Breast epithelium (tissue), 4 donors: ENCODE measurements at regions not wholly inside any gene's neighbourhood (a gene's known extent, or its start where the extent isn't known, plus 50 kb on each side); places are given as distances from the start of the nearest gene placed in this dataset.

Experiments
- DNase-seq, 2 donors: peaks; one replicate each; pipeline ENCODE4 v3.0.0-alpha.2; 2019; ENCODE audit warnings: low spot score in 2 of 2
- H3K27ac ChIP-seq, 2 donors: fragments of 200-600 bp; sonication (generic) in 1 of 2; one replicate each; pipeline ENCODE4 v1.5.1; 2016 to 2019; ENCODE audit warnings: mild to moderate bottlenecking in 1 of 2
- H3K27me3 ChIP-seq, 2 donors: fragments of 200-600 bp; sonication (generic) in 1 of 2; one replicate each; pipeline versions ENCODE4 v1.5.1 to v1.6.0; 2017 to 2019; ENCODE audit warnings: control low read depth in 1 of 2, mild to moderate bottlenecking in 1 of 2
- H3K36me3 ChIP-seq: fragments of 200-600 bp; one replicate; pipeline ENCODE4 v1.5.1; 2019
- H3K4me1 ChIP-seq, 2 donors: fragments of 200-600 bp; sonication (generic); one replicate each; pipeline ENCODE4 v1.5.1; 2016 to 2019; ENCODE audit warnings: control low read depth in 1 of 2
- H3K4me3 ChIP-seq, 3 donors: fragments of 200-600 bp; sonication (generic); 1 replicate in 2 of 3; 2 replicates in 1 of 3; pipeline ENCODE4 v1.5.1; 2016 to 2019; ENCODE audit warnings: mild to moderate bottlenecking in 3 of 3, moderate library complexity in 2 of 3
- H3K9me3 ChIP-seq, 2 donors: fragments of 200-600 bp; sonication (generic) in 1 of 2; one replicate each; pipeline ENCODE4 v1.5.1; 2016 to 2019; ENCODE audit warnings: control low read depth in 1 of 2
- POLR2A ChIP-seq: fragments of 450-650 bp; IDR thresholded peaks from one replicate; pipeline ENCODE4 v1.6.1; 2016; ENCODE audit warnings: antibody characterized with exemption, mild to moderate bottlenecking, moderate library complexity
- POLR2AphosphoS5 ChIP-seq, 3 donors: sonication (generic); formaldehyde crosslinking; IDR thresholded peaks; one replicate each; pipeline ENCODE4 v1.6.1; 2017; ENCODE audit warnings: antibody characterized with exemption in 3 of 3
- intact Hi-C: fragments of 100-400 bp; cut with DNase I; formaldehyde crosslinking; loops from one replicate; pipeline ENCODE4 v1.15.1; 2023; ENCODE audit warnings: low total_unique reads
- TF ChIP-seq, protein P1 (sequence below), 3 donors: fragments of 450-650 bp; IDR thresholded peaks; one replicate each; pipeline ENCODE4 v1.5.1; 2016 to 2017; ENCODE audit warnings: antibody characterized with exemption in 3 of 3, mild to moderate bottlenecking in 3 of 3, moderate library complexity in 3 of 3

- peak overlapping the region; percentile 87 to 93 for H3K27ac ChIP-seq
- DNase-seq, result no peak
- no peaks in the 10 kb centered on the region for H3K27me3 ChIP-seq
- intact Hi-C loops, result no loop called here
- peaks cover 6 to 42% of the 10 kb centered on the region in 2 donors for H3K4me1 ChIP-seq
- TF ChIP-seq, protein P1, sequence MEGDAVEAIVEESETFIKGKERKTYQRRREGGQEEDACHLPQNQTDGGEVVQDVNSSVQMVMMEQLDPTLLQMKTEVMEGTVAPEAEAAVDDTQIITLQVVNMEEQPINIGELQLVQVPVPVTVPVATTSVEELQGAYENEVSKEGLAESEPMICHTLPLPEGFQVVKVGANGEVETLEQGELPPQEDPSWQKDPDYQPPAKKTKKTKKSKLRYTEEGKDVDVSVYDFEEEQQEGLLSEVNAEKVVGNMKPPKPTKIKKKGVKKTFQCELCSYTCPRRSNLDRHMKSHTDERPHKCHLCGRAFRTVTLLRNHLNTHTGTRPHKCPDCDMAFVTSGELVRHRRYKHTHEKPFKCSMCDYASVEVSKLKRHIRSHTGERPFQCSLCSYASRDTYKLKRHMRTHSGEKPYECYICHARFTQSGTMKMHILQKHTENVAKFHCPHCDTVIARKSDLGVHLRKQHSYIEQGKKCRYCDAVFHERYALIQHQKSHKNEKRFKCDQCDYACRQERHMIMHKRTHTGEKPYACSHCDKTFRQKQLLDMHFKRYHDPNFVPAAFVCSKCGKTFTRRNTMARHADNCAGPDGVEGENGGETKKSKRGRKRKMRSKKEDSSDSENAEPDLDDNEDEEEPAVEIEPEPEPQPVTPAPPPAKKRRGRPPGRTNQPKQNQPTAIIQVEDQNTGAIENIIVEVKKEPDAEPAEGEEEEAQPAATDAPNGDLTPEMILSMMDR (IDR thresholded peaks at IDR 0.05), result no peak
- TF ChIP-seq POLR2AphosphoS5 (IDR thresholded peaks at IDR 0.05) (no peak), POLR2A (no peak)
- no peak overlapping the region for H3K4me3 ChIP-seq
- no peaks in the 10 kb centered on the region for H3K36me3 ChIP-seq
- H3K9me3 ChIP-seq, result no peaks in the 10 kb centered on the region
Measured at GRCh38 chr1:39131940-39132339, 72.6 kb upstream of the MACF1 start.

- Histone ChIP-seq H3K4me1 (peaks cover 5 to 40% of the 10 kb centered on the region in 2 donors), H3K9me3 (no peaks in the 10 kb centered on the region), H3K36me3 (no peaks in the 10 kb centered on the region), H3K4me3 (peak overlapping the region in 1 of 3 donors; percentile 21), H3K27me3 (no peaks in the 10 kb centered on the region), H3K27ac (peak overlapping the region; percentile 87 to 93)
- intact Hi-C loops, result no loop called here
- DNase-seq, result peak; percentile 88 to 93
- TF ChIP-seq, protein P1 (IDR thresholded peaks at IDR 0.05), result peak; percentile 12 to 62 (median 52)
- TF ChIP-seq POLR2AphosphoS5 (IDR thresholded peaks at IDR 0.05) (peak; percentile 42 to 80 (median 70)), POLR2A (no peak)
Measured at GRCh38 chr1:39132505-39133339, 71.8 kb upstream of the MACF1 start.

DNA sequence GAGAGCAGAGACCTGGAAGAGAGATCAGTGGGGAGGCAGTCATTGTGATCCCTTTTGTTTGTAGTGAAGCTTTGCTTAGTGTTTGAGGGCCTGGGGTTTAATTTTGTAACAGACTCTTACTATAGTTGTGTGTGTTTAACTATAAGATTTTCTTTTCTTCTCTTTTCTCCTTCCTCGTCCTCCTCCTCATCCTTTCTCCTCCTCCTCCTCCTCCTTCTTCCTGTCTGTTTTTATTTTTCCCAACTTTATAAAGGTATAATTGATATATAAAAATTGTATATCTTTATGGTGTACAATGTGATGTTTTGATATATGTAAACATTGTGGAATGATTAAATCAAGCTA lies 71.2 kb upstream of the MACF1 start:
- no peak for TF ChIP-seq POLR2AphosphoS5 (IDR thresholded peaks at IDR 0.05)
- no peak for TF ChIP-seq POLR2A
- TF ChIP-seq, protein P1 (IDR thresholded peaks at IDR 0.05), result no peak
- Histone ChIP-seq H3K4me1 (peaks cover 5 to 38% of the 10 kb centered on the region in 2 donors), H3K27ac (peak overlapping the region; percentile 87 to 93), H3K4me3 (no peak overlapping the region), H3K36me3 (no peaks in the 10 kb centered on the region), H3K27me3 (no peaks in the 10 kb centered on the region), H3K9me3 (no peaks in the 10 kb centered on the region)
- intact Hi-C loops, result no loop called here
- DNase-seq, result no peak

DNA sequence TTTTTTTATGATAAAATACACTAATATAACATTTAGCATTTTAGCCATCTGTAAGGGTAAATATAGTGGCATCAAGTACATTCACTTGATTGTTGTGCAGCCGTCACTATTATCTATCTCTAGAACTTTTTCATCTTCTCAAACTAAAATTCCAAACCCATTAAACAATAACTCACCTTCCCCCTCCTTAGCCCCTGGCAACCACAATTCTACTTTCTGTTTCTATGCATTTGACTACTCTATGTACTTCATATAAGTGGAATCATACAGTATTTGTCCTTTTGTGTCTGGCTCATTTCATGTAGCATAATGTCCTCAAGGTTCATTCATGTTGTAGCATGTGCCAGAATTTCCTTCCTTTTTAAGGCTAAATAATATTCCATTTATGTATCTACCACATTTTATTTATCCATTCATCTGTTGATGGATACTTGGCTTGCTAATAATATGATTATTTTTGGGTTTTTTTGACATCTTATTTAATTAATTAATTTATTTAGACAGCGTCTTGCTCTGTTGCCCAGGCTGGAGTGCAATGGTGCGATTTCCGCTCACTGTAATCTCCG lies 69.6 kb upstream of the MACF1 start:
- peak overlapping the region; percentile 57 to 93 for H3K27ac ChIP-seq
- intact Hi-C loops, result no loop called here
- H3K4me3 ChIP-seq, result no peak overlapping the region
- H3K27me3 ChIP-seq, result no peaks in the 10 kb centered on the region
- no peaks in the 10 kb centered on the region for H3K36me3 ChIP-seq
- no peaks in the 10 kb centered on the region for H3K9me3 ChIP-seq
- H3K4me1 ChIP-seq, result peaks cover 1 to 24% of the 10 kb centered on the region in 2 donors
- DNase-seq, result no peak
- TF ChIP-seq POLR2AphosphoS5 (IDR thresholded peaks at IDR 0.05), result no peak
- no peak for TF ChIP-seq POLR2A
- TF ChIP-seq, protein P1 (IDR thresholded peaks at IDR 0.05), result no peak

DNA sequence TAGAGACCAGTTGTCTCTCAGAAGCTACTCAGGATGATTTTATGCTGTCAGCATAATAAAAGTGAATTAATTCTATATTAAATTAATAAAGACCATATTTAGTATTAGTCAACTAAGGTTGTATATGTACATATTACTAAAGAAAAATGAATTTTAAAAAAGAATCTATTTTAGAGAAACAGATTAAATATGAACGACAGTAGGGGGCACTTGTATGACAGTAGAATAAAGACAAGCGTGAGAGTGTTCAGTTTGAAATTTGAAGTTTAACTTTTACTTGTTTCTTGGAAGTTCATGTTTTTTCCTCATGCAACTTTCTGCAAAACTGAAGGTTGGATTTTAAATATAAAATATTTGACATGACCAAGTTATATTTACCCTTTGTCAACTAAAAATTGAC lies 67.9 kb upstream of the MACF1 start:
- Histone ChIP-seq H3K27me3 (no peaks in the 10 kb centered on the region), H3K4me3 (no peak overlapping the region), H3K27ac (peak overlapping the region in 1 of 2 donors; percentile 93), H3K9me3 (no peaks in the 10 kb centered on the region), H3K4me1 (peaks cover 0 to 10% of the 10 kb centered on the region in 2 donors), H3K36me3 (no peaks in the 10 kb centered on the region)
- DNase-seq, result no peak
- TF ChIP-seq, protein P1 (IDR thresholded peaks at IDR 0.05), result no peak
- no peak for TF ChIP-seq POLR2AphosphoS5 (IDR thresholded peaks at IDR 0.05)
- no peak for TF ChIP-seq POLR2A
- intact Hi-C loops, result no loop called here
